ENCODE measurements at regions not wholly inside any gene's neighbourhood (a gene's known extent, or its start where the extent isn't known, plus 50 kb on each side); places are given as distances from the start of the nearest gene placed in this dataset.

DNA sequence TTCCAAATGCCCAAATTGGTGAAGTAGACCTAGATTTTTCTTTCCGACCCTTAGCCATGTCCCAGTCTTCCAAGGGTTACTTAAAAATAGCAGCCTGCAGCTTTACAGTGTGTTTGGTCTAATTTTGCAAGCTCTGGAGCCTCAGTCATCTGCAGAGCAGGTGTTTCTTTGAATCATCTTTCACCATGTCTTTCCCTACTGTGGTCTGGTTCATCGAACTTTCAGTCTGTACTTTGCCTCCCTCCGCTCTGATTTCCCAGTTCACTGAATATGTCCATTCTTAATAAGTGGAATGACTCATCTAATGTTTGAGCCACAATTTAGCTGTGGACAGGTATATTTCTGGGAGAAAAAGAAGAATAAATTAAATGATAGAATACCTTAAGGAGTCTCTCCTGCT, 1060.7 kb downstream of the EFNA5 start:
- TF ChIP-seq, protein P1, sequence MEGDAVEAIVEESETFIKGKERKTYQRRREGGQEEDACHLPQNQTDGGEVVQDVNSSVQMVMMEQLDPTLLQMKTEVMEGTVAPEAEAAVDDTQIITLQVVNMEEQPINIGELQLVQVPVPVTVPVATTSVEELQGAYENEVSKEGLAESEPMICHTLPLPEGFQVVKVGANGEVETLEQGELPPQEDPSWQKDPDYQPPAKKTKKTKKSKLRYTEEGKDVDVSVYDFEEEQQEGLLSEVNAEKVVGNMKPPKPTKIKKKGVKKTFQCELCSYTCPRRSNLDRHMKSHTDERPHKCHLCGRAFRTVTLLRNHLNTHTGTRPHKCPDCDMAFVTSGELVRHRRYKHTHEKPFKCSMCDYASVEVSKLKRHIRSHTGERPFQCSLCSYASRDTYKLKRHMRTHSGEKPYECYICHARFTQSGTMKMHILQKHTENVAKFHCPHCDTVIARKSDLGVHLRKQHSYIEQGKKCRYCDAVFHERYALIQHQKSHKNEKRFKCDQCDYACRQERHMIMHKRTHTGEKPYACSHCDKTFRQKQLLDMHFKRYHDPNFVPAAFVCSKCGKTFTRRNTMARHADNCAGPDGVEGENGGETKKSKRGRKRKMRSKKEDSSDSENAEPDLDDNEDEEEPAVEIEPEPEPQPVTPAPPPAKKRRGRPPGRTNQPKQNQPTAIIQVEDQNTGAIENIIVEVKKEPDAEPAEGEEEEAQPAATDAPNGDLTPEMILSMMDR (IDR thresholded peaks at IDR 0.05) = no peak
- TF ChIP-seq POLR2AphosphoS5 (IDR thresholded peaks at IDR 0.05) = no peak
